ENCODE measurements at regions not wholly inside any gene's neighbourhood (a gene's known extent, or its start where the extent isn't known, plus 50 kb on each side); places are given as distances from the start of the nearest gene placed in this dataset.

DNA sequence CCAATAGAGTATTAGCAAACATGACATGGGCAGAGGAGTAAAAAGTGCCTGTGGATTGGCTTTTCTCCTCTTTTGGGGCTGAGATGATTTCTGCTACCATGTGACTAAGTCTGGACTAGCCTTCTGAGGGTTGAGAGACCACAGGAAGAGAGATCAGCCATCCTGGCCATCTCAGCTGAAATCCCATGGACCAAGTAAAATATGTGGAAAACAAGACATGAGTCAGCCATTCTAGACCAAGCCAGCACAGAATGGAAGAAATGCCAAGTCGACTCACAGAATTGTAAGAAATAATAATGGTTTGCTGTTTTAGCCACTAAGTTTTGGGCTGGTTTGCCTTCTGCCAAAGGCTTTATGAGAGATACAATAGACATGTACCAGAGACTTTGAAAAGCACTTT lies 377.8 kb downstream of the CHSY3 start:
- Mint-ChIP-seq H3K27me3 (ENCODE audit: insufficient read depth, low read depth) (no peaks in the 10 kb centered on the region), H3K9me3 (no peaks in the 10 kb centered on the region), H3K4me3 (no peak overlapping the region), H3K27ac (no peak overlapping the region), H3K4me1 (no peaks in the 10 kb centered on the region), H3K36me3 (no peaks in the 10 kb centered on the region)
- Histone ChIP-seq H3K9me3 (ENCODE audit: low read depth) (no peaks in the 10 kb centered on the region), H3K4me1 (no peaks in the 10 kb centered on the region), H3K36me3 (no peaks in the 10 kb centered on the region), H3K4me2 (no peak overlapping the region), H2AFZ (replicated peaks) (no peak overlapping the region), H3K27me3 (no peaks in the 10 kb centered on the region), H3K9ac (no peak overlapping the region), H3F3A (ENCODE audit: low read depth) (no peaks in the 10 kb centered on the region), H3K27ac (no peak overlapping the region), H4K20me1 (ENCODE audit: low read depth) (no peaks in the 10 kb centered on the region), H3K4me3 (no peak overlapping the region), H3K79me2 (ENCODE audit: low read depth) (no peaks in the 10 kb centered on the region)
- no peak for DNase-seq (ENCODE audit: low spot score)
- TF ChIP-seq EZH2 (IDR thresholded peaks at IDR 0.05) (no peak), EZH2phosphoT487 (IDR thresholded peaks at IDR 0.05) (no peak)
- TF ChIP-seq, protein P1, sequence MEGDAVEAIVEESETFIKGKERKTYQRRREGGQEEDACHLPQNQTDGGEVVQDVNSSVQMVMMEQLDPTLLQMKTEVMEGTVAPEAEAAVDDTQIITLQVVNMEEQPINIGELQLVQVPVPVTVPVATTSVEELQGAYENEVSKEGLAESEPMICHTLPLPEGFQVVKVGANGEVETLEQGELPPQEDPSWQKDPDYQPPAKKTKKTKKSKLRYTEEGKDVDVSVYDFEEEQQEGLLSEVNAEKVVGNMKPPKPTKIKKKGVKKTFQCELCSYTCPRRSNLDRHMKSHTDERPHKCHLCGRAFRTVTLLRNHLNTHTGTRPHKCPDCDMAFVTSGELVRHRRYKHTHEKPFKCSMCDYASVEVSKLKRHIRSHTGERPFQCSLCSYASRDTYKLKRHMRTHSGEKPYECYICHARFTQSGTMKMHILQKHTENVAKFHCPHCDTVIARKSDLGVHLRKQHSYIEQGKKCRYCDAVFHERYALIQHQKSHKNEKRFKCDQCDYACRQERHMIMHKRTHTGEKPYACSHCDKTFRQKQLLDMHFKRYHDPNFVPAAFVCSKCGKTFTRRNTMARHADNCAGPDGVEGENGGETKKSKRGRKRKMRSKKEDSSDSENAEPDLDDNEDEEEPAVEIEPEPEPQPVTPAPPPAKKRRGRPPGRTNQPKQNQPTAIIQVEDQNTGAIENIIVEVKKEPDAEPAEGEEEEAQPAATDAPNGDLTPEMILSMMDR (IDR thresholded peaks at IDR 0.05): no peak

DNA sequence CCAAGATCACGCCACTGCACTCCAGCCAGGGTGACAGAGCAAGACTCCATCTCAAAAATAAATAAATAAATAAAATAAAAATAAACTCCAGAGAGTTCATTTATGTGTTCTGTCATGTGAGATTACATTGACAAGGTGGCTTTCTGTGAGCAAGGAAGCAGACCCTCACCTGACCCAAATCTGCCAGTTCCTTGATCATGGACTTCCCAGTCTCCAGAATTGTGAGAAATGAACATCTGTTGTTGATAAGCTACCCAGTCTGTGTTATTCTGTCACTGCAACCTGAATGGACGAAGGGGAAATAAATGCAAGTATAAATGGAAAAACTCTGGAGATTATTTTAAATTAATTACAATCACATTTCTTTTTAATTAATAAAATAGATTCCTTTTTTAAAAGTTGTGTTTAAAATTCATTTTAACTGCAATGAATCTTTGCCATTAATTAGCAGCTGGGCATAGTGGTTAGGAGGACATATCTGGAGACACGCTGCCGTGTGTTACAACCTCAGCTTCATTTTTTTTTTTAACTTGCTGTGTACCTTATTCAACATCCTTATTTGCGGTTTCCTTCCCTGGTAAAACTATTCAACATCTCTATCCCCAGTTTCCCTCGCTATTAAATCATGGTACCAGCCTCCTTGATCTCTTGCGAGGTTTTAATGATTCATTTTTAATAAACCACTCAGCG lies 376.4 kb downstream of the CHSY3 start:
- Mint-ChIP-seq H3K4me1 (no peaks in the 10 kb centered on the region), H3K27me3 (ENCODE audit: insufficient read depth, low read depth) (no peaks in the 10 kb centered on the region), H3K4me3 (no peak overlapping the region), H3K27ac (no peak overlapping the region), H3K9me3 (no peaks in the 10 kb centered on the region), H3K36me3 (no peaks in the 10 kb centered on the region)
- H3K36me3 ChIP-seq: no peaks in the 10 kb centered on the region
- no peak overlapping the region for H3K9ac ChIP-seq
- no peaks in the 10 kb centered on the region for H3K4me1 ChIP-seq
- DNase-seq (ENCODE audit: low spot score): no peak
- H4K20me1 ChIP-seq (ENCODE audit: low read depth): no peaks in the 10 kb centered on the region
- H3K9me3 ChIP-seq (ENCODE audit: low read depth): no peaks in the 10 kb centered on the region
- no peaks in the 10 kb centered on the region for H3K27me3 ChIP-seq
- H3K4me2 ChIP-seq: no peak overlapping the region
- H3K27ac ChIP-seq: no peak overlapping the region
- H3K79me2 ChIP-seq (ENCODE audit: low read depth): no peaks in the 10 kb centered on the region
- no peak overlapping the region for H3K4me3 ChIP-seq
- no peak for TF ChIP-seq EZH2 (IDR thresholded peaks at IDR 0.05)
- TF ChIP-seq, protein P1 (IDR thresholded peaks at IDR 0.05): no peak
- TF ChIP-seq EZH2phosphoT487 (IDR thresholded peaks at IDR 0.05): no peak
- no peak overlapping the region for H2AFZ ChIP-seq (replicated peaks)
- H3F3A ChIP-seq (ENCODE audit: low read depth): no peaks in the 10 kb centered on the region

DNA sequence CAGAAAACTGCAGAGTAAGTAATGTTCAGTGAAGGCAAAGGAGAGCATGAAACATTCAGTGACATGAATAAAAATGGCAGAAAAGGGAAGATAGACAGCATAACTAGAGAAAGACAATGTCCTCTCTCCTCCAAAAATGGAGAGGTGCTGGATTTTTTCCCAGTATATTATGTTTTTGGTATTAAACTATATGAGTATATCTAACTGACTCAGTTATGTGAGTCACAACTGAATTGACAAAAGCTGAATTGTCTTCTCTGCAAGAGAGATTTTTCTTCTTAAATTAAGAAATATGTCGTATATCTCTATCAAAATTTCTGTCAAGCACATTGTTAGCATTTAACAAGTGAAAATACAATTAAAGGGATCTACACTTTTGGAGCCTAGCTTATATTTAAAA lies 375.1 kb downstream of the CHSY3 start:
- H3K4me1 Mint-ChIP-seq: no peaks in the 10 kb centered on the region
- Histone ChIP-seq H3K9ac (no peak overlapping the region), H3K4me2 (no peak overlapping the region), H2AFZ (replicated peaks) (no peak overlapping the region), H3K9me3 (ENCODE audit: low read depth) (no peaks in the 10 kb centered on the region), H3K4me1 (peaks cover under 1% of the 10 kb centered on the region), H3K27me3 (no peaks in the 10 kb centered on the region), H3F3A (ENCODE audit: low read depth) (no peaks in the 10 kb centered on the region), H3K36me3 (no peaks in the 10 kb centered on the region), H3K79me2 (ENCODE audit: low read depth) (no peaks in the 10 kb centered on the region), H3K4me3 (no peak overlapping the region), H3K27ac (no peak overlapping the region), H4K20me1 (ENCODE audit: low read depth) (no peaks in the 10 kb centered on the region)
- no peaks in the 10 kb centered on the region for H3K27me3 Mint-ChIP-seq (ENCODE audit: insufficient read depth, low read depth)
- no peak for DNase-seq (ENCODE audit: low spot score)
- H3K27ac Mint-ChIP-seq: no peak overlapping the region
- no peaks in the 10 kb centered on the region for H3K9me3 Mint-ChIP-seq
- no peak for TF ChIP-seq EZH2 (IDR thresholded peaks at IDR 0.05)
- TF ChIP-seq, protein P1 (IDR thresholded peaks at IDR 0.05): no peak
- TF ChIP-seq EZH2phosphoT487 (IDR thresholded peaks at IDR 0.05): no peak
- no peaks in the 10 kb centered on the region for H3K36me3 Mint-ChIP-seq
- H3K4me3 Mint-ChIP-seq: no peak overlapping the region

Data from neural progenitor cell (in vitro differentiated cells).